HG02678 (cell line): ENCODE measurements at regions not wholly inside any gene's neighbourhood (a gene's known extent, or its start where the extent isn't known, plus 50 kb on each side); places are given as distances from the start of the nearest gene placed in this dataset.
A peak's percentile ranks its signal among the peaks of the same experiment; 100 is the strongest.

Experiments used
- ATAC-seq: cut with Tn5 transposase; IDR thresholded peaks from one replicate; pipeline ENCODE4 v1.9.1; 2021; ENCODE audit warnings: mild to moderate bottlenecking, moderate library complexity; ENCODE audit not compliant: unreplicated experiment

DNA sequence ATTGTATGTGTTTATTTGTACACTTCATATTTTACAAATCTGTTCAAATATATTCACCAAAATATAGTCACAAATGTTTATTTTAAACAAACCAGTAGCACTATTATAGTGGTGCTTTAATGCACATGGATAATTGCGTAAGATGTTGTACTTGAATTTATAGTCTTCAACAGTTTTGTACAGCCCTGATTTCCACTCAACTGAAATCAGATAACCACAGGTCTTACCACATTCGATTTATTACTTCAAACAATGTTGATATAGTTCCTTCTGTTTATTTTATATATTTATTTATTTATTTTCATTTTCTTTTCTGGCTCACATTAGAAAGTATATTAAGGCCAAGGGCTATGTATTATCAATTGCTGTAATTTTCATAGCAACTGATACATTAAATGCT lies 99.4 kb upstream of the ZNF804A start:
- ATAC-seq = no peak

GRCh38 chr2:184504252-184504651 lies 94.1 kb upstream of the ZNF804A start:
- ATAC-seq = no peak

- no peak for ATAC-seq
Measured at GRCh38 chr2:184507254-184507653, 91.1 kb upstream of the ZNF804A start.

DNA sequence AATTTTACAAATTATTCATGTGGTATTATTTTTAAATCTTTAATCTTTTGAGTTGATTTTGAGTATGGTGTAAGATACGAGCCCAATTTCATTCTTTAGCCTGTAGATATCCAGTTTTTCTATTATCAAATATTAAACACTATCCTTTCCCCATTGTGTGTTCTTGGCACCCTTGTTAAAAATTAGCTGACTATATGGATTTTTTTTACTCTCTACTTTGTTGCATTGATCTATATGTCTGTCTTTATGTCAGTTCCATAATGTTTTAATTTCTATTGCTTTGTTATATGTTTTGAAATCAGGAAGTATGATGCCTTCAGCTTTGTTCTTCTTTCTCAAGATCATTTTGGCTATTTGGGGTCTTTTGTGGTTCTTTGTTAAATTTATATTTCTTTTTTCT lies 80.9 kb upstream of the ZNF804A start:
- ATAC-seq = no peak

- no peak for ATAC-seq
Measured at GRCh38 chr2:184520441-184520840, 77.9 kb upstream of the ZNF804A start.

GRCh38 chr2:184523732-184524131 lies 74.6 kb upstream of the ZNF804A start:
- no peak for ATAC-seq

- ATAC-seq = no peak
Measured at GRCh38 chr2:184524551-184525382, 73.6 kb upstream of the ZNF804A start.

DNA sequence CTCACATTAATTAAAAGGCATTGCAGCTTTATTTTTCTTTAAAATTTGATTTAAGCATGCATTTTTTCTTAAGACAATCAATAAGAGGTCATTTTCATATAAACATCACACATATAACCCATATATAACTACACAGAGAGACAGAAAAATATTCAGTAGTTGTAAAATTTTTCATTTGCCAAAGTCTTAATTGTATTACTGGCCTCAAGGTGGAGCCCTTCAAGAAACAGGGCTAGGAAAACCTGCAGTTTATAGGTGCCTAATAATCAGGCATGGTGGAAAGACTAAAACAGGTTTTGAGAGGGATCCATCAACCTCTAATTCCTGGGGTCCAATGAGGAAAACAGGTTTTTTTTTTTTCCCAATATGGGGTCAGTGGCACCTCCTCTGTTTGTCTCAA lies 71.3 kb upstream of the ZNF804A start:
- ATAC-seq = no peak

DNA sequence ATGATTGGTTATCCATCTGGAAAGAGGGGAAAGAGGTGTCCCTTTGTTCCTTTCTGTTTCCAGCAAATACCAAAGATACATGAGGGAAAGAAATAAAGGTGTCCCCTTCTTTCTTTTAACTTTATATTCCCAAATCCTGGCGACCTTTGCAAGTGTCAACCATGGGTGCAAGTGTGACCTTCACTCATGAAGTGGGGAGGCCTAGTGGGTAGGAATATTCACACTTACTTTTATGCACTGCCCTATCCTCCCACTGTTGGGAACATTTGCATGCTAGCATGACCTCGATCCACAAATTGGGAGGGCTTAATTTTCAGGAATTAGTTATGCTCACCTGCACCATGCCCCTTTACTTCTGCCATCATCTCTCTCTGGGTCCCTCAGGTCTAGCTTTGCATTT lies 70.2 kb upstream of the ZNF804A start:
- no peak for ATAC-seq

DNA sequence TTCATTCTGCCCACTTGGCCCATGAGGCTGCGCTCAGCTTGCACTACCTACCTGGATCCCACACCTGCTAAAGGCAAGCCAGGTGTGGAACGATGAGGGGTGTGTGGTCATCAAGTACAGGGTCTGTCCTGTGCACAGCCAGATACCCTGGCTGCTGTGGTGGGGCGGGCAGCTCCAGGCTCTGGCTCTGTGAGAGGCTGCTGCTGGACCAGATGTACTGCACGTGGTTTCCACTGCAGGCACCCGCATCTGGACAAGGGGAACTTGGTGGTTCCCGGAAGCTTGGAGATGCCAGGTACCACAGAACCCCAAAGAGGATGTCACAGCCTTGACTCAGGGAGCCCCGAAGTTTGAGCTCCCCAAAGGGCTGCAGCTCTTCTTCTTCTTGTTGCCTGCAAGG lies 68.1 kb upstream of the ZNF804A start:
- no peak for ATAC-seq

DNA sequence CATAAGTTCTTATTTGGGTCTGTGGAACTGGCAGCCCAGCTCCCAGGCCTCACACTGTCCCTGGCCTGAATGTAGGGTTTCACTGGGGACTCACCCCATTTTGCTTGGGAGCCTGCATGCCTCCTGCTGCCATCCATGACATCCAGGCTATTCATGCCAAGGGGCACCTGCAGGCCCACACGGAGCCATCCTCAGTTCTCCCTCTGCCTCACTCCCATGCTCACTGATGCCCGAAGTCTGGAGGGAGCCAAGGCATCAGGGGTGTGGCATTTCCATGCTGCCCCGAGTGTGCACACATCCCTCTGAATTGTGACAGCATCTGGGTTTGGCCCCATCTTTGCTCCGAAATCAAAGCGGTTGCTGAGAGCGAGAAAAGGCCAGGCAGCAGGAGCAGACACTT lies 67.4 kb upstream of the ZNF804A start:
- ATAC-seq = no peak

DNA sequence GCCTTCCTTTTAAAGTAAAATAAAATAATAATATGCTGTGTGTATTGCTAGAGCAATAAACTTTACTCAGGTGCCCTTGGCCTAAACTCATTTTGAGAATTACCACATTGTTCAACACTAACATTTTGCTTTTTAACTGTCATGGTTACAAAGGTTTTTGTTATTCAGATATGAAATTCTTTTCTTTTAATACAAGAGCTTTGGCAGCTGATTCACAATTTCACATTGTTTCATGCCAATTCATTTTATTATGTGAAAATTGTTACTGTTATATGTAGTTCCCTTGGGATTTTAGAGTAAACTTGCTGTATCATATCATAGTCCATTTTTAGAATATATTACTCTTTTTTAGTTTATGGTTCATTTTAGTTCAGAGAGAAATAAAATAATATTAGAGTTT lies 65.8 kb upstream of the ZNF804A start:
- no peak for ATAC-seq

DNA sequence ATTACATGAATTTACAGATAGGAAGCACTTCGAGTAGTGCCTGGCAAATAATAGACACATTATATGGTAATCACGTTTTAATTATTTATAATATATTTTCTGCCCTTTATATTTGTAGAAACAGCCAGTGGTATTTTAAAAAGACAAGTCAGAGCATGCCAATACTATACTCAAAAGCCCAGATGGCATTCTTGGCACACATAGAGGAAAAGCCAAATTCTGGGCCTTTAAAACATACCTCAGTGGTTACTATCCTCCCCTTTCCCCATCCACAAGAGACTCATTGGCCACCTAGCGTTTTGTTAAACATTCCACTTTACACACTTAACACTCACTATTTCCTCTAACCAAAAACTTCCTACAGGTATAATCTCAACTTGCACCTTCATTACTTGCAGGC lies 63.3 kb upstream of the ZNF804A start:
- ATAC-seq = no peak

- ATAC-seq = no peak
Measured at GRCh38 chr2:184540246-184540789, 58.0 kb upstream of the ZNF804A start.

DNA sequence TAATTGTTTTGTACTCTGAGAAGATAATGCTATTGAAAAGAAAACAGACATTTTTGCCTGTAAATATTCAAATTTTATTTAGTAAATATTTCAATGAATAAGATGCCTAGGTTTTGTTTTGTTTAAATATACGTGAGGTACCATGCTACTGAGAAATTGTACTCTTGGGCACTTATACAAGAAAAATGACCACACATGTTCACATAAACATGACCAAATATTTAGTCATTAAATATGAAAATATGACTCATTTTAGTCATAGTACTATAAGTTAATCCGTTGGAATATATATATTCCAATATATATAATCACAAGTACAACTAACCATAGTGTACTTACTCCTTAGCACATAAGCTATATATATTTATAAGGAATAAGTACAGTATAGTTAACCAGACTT lies 56.7 kb upstream of the ZNF804A start:
- no peak for ATAC-seq

- peak; percentile 66 for ATAC-seq
Measured at GRCh38 chr2:184543832-184544231, 54.5 kb upstream of the ZNF804A start.
